Astrocyte (in vitro differentiated cells and primary cell): ENCODE measurements at regions not wholly inside any gene's neighbourhood (a gene's known extent, or its start where the extent isn't known, plus 50 kb on each side); places are given as distances from the start of the nearest gene placed in this dataset.

ENCODE experiments used
- DNase-seq: peaks from one replicate; pipeline ENCODE4 v3.0.0-alpha.2; 2010; ENCODE audit warnings: low read depth
- FAIRE-seq: peaks from 2 replicates; lab custom pipeline; 2011; peaks lifted over from hg19 to GRCh38; lab: Jason Lieb, UNC
- H2AFZ ChIP-seq: 2 replicates; pipeline ENCODE4 v1.6.0; 2012; ENCODE audit warnings: low read depth, low read length, inconsistent platforms
- H3K27ac ChIP-seq: 2 replicates; pipeline ENCODE4 v1.5.1; 2011; ENCODE audit warnings: low read depth, low read length, inconsistent platforms
- H3K27me3 ChIP-seq: 2 replicates; pipeline ENCODE4 v1.6.0; 2011; ENCODE audit warnings: low read length, inconsistent platforms; ENCODE audit not compliant: insufficient read depth
- H3K36me3 ChIP-seq: 2 replicates; pipeline ENCODE4 v1.5.1; 2011; ENCODE audit warnings: low read length, inconsistent platforms; ENCODE audit not compliant: insufficient read depth
- H3K4me1 ChIP-seq: 2 replicates; pipeline ENCODE4 v1.5.1; 2011; ENCODE audit warnings: low read length, inconsistent platforms; ENCODE audit not compliant: insufficient read depth
- H3K4me2 ChIP-seq: 2 replicates; pipeline ENCODE4 v1.6.0; 2012; ENCODE audit warnings: low read length, inconsistent platforms
- H3K4me3 ChIP-seq: 2 replicates; pipeline ENCODE4 v1.5.1; 2011; ENCODE audit warnings: low read depth, mild to moderate bottlenecking, low read length, inconsistent platforms; ENCODE audit not compliant: insufficient read depth
- H3K79me2 ChIP-seq: 2 replicates; pipeline ENCODE4 v1.6.0; 2012; ENCODE audit warnings: mild to moderate bottlenecking, low read length, inconsistent platforms; ENCODE audit not compliant: insufficient read depth
- H3K9ac ChIP-seq: 2 replicates; pipeline ENCODE4 v1.6.0; 2012; ENCODE audit warnings: mild to moderate bottlenecking, low read length, inconsistent platforms
- H3K9me3 ChIP-seq: 2 replicates; pipeline ENCODE4 v1.5.1; 2012; ENCODE audit warnings: low read depth, mild to moderate bottlenecking, low read length, inconsistent platforms; ENCODE audit not compliant: insufficient read depth
- H4K20me1 ChIP-seq: 2 replicates; pipeline ENCODE4 v1.6.0; 2012; ENCODE audit warnings: low read length, inconsistent platforms; ENCODE audit not compliant: insufficient read depth
- H3K27ac Mint-ChIP-seq: one replicate; pipeline ENCODE4 v1.8.0; 2021; ENCODE audit warnings: mild to moderate bottlenecking, mixed read lengths; ENCODE audit not compliant: unreplicated experiment
- H3K27me3 Mint-ChIP-seq: one replicate; pipeline ENCODE4 v1.8.0; 2021; ENCODE audit warnings: low read depth, mixed read lengths; ENCODE audit not compliant: unreplicated experiment
- H3K36me3 Mint-ChIP-seq: one replicate; pipeline ENCODE4 v1.8.0; 2021; ENCODE audit warnings: low read depth, mixed read lengths; ENCODE audit not compliant: unreplicated experiment
- H3K4me1 Mint-ChIP-seq: one replicate; pipeline ENCODE4 v1.8.0; 2021; ENCODE audit warnings: low read depth, mixed read lengths; ENCODE audit not compliant: unreplicated experiment
- H3K4me3 Mint-ChIP-seq: one replicate; pipeline ENCODE4 v1.8.0; 2021; ENCODE audit warnings: mild to moderate bottlenecking, moderate library complexity, mixed read lengths; ENCODE audit not compliant: unreplicated experiment
- H3K9me3 Mint-ChIP-seq: one replicate; pipeline ENCODE4 v1.8.0; 2021; ENCODE audit warnings: mild to moderate bottlenecking, mixed read lengths; ENCODE audit not compliant: unreplicated experiment
- EZH2 ChIP-seq: IDR thresholded peaks from 2 replicates; pipeline ENCODE4 v1.6.1; 2012; ENCODE audit warnings: mild to moderate bottlenecking, low read length, inconsistent platforms; ENCODE audit not compliant: insufficient read depth
- TF ChIP-seq, protein P1 (sequence below): IDR thresholded peaks from 2 replicates; pipeline ENCODE4 v1.5.1; 2011; ENCODE audit warnings: low read depth, mild to moderate bottlenecking, inconsistent platforms, low read length, moderate library complexity; ENCODE audit not compliant: insufficient read depth

DNA sequence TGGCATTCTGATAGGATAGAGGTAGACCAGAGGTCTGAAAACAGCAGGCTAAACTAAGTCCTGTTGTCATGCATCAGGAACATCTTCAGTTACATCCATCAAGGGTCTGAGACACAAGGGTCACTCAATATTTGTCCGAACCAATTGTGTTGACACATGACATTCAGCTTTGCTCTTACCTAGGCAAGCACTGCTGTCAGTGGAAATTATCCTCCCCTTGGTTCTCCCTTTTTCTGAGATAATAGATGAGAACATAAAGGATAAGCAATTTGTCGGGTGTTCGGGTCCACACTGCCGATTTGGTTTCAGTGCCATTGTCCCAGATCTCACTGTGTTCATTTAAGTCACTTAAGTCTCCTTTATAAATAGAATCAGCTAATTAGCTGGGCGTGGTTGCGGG lies 148.3 kb upstream of the MSX2 start:
- H3K36me3 Mint-ChIP-seq = no peaks in the 10 kb centered on the region
- peaks cover 6% of the 10 kb centered on the region for H3K27me3 Mint-ChIP-seq
- no peak overlapping the region for H3K27ac Mint-ChIP-seq
- Histone ChIP-seq H3K4me3 (no peak overlapping the region), H3K4me2 (no peak overlapping the region), H4K20me1 (no peaks in the 10 kb centered on the region), H3K27me3 (no peaks in the 10 kb centered on the region), H2AFZ (no peak overlapping the region), H3K9me3 (no peaks in the 10 kb centered on the region), H3K4me1 (peaks cover 18% of the 10 kb centered on the region), H3K27ac (no peak overlapping the region), H3K9ac (no peak overlapping the region), H3K36me3 (no peaks in the 10 kb centered on the region), H3K79me2 (no peaks in the 10 kb centered on the region)
- H3K4me1 Mint-ChIP-seq = peaks cover 14% of the 10 kb centered on the region
- no peak overlapping the region for H3K4me3 Mint-ChIP-seq
- DNase-seq (no peak), FAIRE-seq (no peak)
- TF ChIP-seq, protein P1, sequence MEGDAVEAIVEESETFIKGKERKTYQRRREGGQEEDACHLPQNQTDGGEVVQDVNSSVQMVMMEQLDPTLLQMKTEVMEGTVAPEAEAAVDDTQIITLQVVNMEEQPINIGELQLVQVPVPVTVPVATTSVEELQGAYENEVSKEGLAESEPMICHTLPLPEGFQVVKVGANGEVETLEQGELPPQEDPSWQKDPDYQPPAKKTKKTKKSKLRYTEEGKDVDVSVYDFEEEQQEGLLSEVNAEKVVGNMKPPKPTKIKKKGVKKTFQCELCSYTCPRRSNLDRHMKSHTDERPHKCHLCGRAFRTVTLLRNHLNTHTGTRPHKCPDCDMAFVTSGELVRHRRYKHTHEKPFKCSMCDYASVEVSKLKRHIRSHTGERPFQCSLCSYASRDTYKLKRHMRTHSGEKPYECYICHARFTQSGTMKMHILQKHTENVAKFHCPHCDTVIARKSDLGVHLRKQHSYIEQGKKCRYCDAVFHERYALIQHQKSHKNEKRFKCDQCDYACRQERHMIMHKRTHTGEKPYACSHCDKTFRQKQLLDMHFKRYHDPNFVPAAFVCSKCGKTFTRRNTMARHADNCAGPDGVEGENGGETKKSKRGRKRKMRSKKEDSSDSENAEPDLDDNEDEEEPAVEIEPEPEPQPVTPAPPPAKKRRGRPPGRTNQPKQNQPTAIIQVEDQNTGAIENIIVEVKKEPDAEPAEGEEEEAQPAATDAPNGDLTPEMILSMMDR = no peak
- no peak for TF ChIP-seq EZH2
- H3K9me3 Mint-ChIP-seq = no peaks in the 10 kb centered on the region

DNA sequence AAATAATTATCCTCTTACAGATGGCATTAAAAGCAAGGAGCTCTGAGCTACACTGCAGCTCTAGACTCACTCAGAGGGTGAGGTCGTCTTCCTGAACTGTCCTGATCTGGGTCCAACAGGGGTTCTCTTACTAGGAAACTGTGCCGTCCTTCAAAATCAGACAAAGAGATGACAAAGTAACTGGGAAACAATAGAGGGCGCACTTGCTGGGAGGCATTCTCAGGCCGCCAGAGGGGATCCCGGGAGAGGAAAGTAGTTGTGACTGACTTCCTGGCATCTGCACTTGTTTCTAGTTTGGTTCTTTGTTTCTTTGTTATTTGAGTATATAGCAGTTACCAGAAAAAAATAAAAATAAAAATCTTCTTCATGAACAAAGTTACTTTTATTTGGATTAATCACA lies 142.9 kb upstream of the MSX2 start:
- no peak for DNase-seq
- no peak overlapping the region for H3K27ac Mint-ChIP-seq
- TF ChIP-seq EZH2 = no peak
- TF ChIP-seq, protein P1 = peak; percentile 46

DNA sequence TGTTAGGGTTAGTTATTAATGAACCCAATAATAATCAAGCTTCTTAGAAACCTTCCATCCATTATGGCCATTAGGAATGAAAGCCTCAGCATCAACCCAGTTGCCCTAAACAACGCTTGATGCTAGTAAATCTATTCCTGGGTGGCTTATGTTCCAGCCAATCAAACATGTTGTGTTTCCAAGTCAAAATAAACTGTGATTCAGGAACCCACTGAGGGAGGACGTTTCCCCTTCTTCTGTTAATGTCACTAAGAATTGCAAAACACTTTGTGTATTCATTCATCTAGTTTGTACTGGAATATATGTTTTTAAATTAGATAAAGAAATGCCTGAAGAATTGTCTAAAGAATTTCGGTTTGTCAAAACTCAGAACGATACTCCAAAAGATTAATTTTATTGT lies 142.5 kb upstream of the MSX2 start:
- Mint-ChIP-seq H3K27me3 (peaks cover 17% of the 10 kb centered on the region), H3K9me3 (peaks cover 2% of the 10 kb centered on the region), H3K36me3 (no peaks in the 10 kb centered on the region), H3K27ac (no peak overlapping the region), H3K4me1 (no peaks in the 10 kb centered on the region), H3K4me3 (no peak overlapping the region)
- Histone ChIP-seq H3K79me2 (no peaks in the 10 kb centered on the region), H3K4me1 (no peaks in the 10 kb centered on the region), H3K9ac (no peak overlapping the region), H3K27me3 (no peaks in the 10 kb centered on the region), H4K20me1 (no peaks in the 10 kb centered on the region), H3K27ac (no peak overlapping the region), H2AFZ (no peak overlapping the region), H3K36me3 (no peaks in the 10 kb centered on the region), H3K4me3 (no peak overlapping the region), H3K4me2 (no peak overlapping the region), H3K9me3 (no peaks in the 10 kb centered on the region)
- TF ChIP-seq, protein P1 = no peak
- no peak for TF ChIP-seq EZH2
- DNase-seq = no peak
- FAIRE-seq = no peak

More for the DNA sequence above, 142.9 kb upstream of the MSX2 start:
- H3K9me3 ChIP-seq = no peaks in the 10 kb centered on the region
- no peaks in the 10 kb centered on the region for H3K27me3 ChIP-seq
- H2AFZ ChIP-seq = no peak overlapping the region
- no peak overlapping the region for H3K4me3 ChIP-seq
- peaks cover 17% of the 10 kb centered on the region for H3K27me3 Mint-ChIP-seq
- peaks cover 2% of the 10 kb centered on the region for H3K9me3 Mint-ChIP-seq
- no peak overlapping the region for H3K4me3 Mint-ChIP-seq
- H3K9ac ChIP-seq = no peak overlapping the region
- H3K4me1 ChIP-seq = no peaks in the 10 kb centered on the region
- no peak overlapping the region for H3K4me2 ChIP-seq
- H3K36me3 Mint-ChIP-seq = no peaks in the 10 kb centered on the region
- FAIRE-seq = no peak
- no peak overlapping the region for H3K27ac ChIP-seq
- no peaks in the 10 kb centered on the region for H3K79me2 ChIP-seq
- no peaks in the 10 kb centered on the region for H3K4me1 Mint-ChIP-seq
- no peaks in the 10 kb centered on the region for H3K36me3 ChIP-seq
- H4K20me1 ChIP-seq = no peaks in the 10 kb centered on the region
